Astrocyte (in vitro differentiated cells and primary cell): ENCODE measurements at regions not wholly inside any gene's neighbourhood (a gene's known extent, or its start where the extent isn't known, plus 50 kb on each side); places are given as distances from the start of the nearest gene placed in this dataset.

Source experiments
- DNase-seq: peaks from one replicate; pipeline ENCODE4 v3.0.0-alpha.2; 2010; ENCODE audit warnings: low read depth
- FAIRE-seq: peaks from 2 replicates; lab custom pipeline; 2011; peaks lifted over from hg19 to GRCh38; lab: Jason Lieb, UNC
- H2AFZ ChIP-seq: 2 replicates; pipeline ENCODE4 v1.6.0; 2012; ENCODE audit warnings: low read depth, low read length, inconsistent platforms
- H3K27ac ChIP-seq: 2 replicates; pipeline ENCODE4 v1.5.1; 2011; ENCODE audit warnings: low read depth, low read length, inconsistent platforms
- H3K27me3 ChIP-seq: 2 replicates; pipeline ENCODE4 v1.6.0; 2011; ENCODE audit warnings: low read length, inconsistent platforms; ENCODE audit not compliant: insufficient read depth
- H3K36me3 ChIP-seq: 2 replicates; pipeline ENCODE4 v1.5.1; 2011; ENCODE audit warnings: low read length, inconsistent platforms; ENCODE audit not compliant: insufficient read depth
- H3K4me1 ChIP-seq: 2 replicates; pipeline ENCODE4 v1.5.1; 2011; ENCODE audit warnings: low read length, inconsistent platforms; ENCODE audit not compliant: insufficient read depth
- H3K4me2 ChIP-seq: 2 replicates; pipeline ENCODE4 v1.6.0; 2012; ENCODE audit warnings: low read length, inconsistent platforms
- H3K4me3 ChIP-seq: 2 replicates; pipeline ENCODE4 v1.5.1; 2011; ENCODE audit warnings: low read depth, mild to moderate bottlenecking, low read length, inconsistent platforms; ENCODE audit not compliant: insufficient read depth
- H3K79me2 ChIP-seq: 2 replicates; pipeline ENCODE4 v1.6.0; 2012; ENCODE audit warnings: mild to moderate bottlenecking, low read length, inconsistent platforms; ENCODE audit not compliant: insufficient read depth
- H3K9ac ChIP-seq: 2 replicates; pipeline ENCODE4 v1.6.0; 2012; ENCODE audit warnings: mild to moderate bottlenecking, low read length, inconsistent platforms
- H3K9me3 ChIP-seq: 2 replicates; pipeline ENCODE4 v1.5.1; 2012; ENCODE audit warnings: low read depth, mild to moderate bottlenecking, low read length, inconsistent platforms; ENCODE audit not compliant: insufficient read depth
- H4K20me1 ChIP-seq: 2 replicates; pipeline ENCODE4 v1.6.0; 2012; ENCODE audit warnings: low read length, inconsistent platforms; ENCODE audit not compliant: insufficient read depth
- H3K27ac Mint-ChIP-seq: one replicate; pipeline ENCODE4 v1.8.0; 2021; ENCODE audit warnings: mild to moderate bottlenecking, mixed read lengths; ENCODE audit not compliant: unreplicated experiment
- H3K27me3 Mint-ChIP-seq: one replicate; pipeline ENCODE4 v1.8.0; 2021; ENCODE audit warnings: low read depth, mixed read lengths; ENCODE audit not compliant: unreplicated experiment
- H3K36me3 Mint-ChIP-seq: one replicate; pipeline ENCODE4 v1.8.0; 2021; ENCODE audit warnings: low read depth, mixed read lengths; ENCODE audit not compliant: unreplicated experiment
- H3K4me1 Mint-ChIP-seq: one replicate; pipeline ENCODE4 v1.8.0; 2021; ENCODE audit warnings: low read depth, mixed read lengths; ENCODE audit not compliant: unreplicated experiment
- H3K4me3 Mint-ChIP-seq: one replicate; pipeline ENCODE4 v1.8.0; 2021; ENCODE audit warnings: mild to moderate bottlenecking, moderate library complexity, mixed read lengths; ENCODE audit not compliant: unreplicated experiment
- H3K9me3 Mint-ChIP-seq: one replicate; pipeline ENCODE4 v1.8.0; 2021; ENCODE audit warnings: mild to moderate bottlenecking, mixed read lengths; ENCODE audit not compliant: unreplicated experiment
- EZH2 ChIP-seq: IDR thresholded peaks from 2 replicates; pipeline ENCODE4 v1.6.1; 2012; ENCODE audit warnings: mild to moderate bottlenecking, low read length, inconsistent platforms; ENCODE audit not compliant: insufficient read depth
- TF ChIP-seq, protein P1 (sequence below): IDR thresholded peaks from 2 replicates; pipeline ENCODE4 v1.5.1; 2011; ENCODE audit warnings: low read depth, mild to moderate bottlenecking, inconsistent platforms, low read length, moderate library complexity; ENCODE audit not compliant: insufficient read depth

DNA sequence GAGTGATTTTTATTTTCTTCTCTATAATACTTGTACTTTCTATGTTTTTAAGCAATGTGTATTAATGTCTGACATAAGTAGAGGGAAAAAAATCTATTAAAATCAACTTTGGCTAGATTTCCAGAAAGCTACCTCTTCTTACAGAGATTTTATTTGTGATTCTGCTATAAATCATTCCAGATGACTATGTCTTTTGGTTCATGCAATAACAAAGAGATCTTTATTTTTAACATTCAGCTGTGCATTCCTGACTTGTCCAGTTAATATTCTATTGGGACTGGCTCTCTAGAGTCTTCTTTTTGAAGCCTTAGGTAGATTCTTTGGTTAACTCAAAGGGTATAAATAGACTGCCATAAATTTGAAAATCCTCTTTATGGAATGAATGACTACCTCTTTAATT lies 74.3 kb upstream of the ARPP21 start:
- no peaks in the 10 kb centered on the region for H3K9me3 Mint-ChIP-seq
- FAIRE-seq = no peak

More for the DNA sequence above, 74.3 kb upstream of the ARPP21 start:
- Mint-ChIP-seq H3K36me3 (no peaks in the 10 kb centered on the region), H3K4me1 (no peaks in the 10 kb centered on the region), H3K4me3 (no peak overlapping the region), H3K27me3 (no peaks in the 10 kb centered on the region), H3K27ac (no peak overlapping the region)
- no peaks in the 10 kb centered on the region for H3K9me3 ChIP-seq
- H3K4me3 ChIP-seq = no peak overlapping the region
- H4K20me1 ChIP-seq = no peaks in the 10 kb centered on the region
- H3K4me2 ChIP-seq = no peak overlapping the region
- H3K27me3 ChIP-seq = no peaks in the 10 kb centered on the region
- H3K27ac ChIP-seq = no peak overlapping the region
- no peak overlapping the region for H2AFZ ChIP-seq
- no peaks in the 10 kb centered on the region for H3K36me3 ChIP-seq
- no peaks in the 10 kb centered on the region for H3K4me1 ChIP-seq
- no peaks in the 10 kb centered on the region for H3K79me2 ChIP-seq
- H3K9ac ChIP-seq = no peak overlapping the region
- DNase-seq = no peak
- TF ChIP-seq, protein P1, sequence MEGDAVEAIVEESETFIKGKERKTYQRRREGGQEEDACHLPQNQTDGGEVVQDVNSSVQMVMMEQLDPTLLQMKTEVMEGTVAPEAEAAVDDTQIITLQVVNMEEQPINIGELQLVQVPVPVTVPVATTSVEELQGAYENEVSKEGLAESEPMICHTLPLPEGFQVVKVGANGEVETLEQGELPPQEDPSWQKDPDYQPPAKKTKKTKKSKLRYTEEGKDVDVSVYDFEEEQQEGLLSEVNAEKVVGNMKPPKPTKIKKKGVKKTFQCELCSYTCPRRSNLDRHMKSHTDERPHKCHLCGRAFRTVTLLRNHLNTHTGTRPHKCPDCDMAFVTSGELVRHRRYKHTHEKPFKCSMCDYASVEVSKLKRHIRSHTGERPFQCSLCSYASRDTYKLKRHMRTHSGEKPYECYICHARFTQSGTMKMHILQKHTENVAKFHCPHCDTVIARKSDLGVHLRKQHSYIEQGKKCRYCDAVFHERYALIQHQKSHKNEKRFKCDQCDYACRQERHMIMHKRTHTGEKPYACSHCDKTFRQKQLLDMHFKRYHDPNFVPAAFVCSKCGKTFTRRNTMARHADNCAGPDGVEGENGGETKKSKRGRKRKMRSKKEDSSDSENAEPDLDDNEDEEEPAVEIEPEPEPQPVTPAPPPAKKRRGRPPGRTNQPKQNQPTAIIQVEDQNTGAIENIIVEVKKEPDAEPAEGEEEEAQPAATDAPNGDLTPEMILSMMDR = no peak
- TF ChIP-seq EZH2 = no peak
